Stimulated activated memory B cell treated with anti-CD40 and anti-IgM and Interleukin-4, amounts not matched to agents 10 μg/mL and 1 μg/mL and 100 μg/mL, for 72 hours (primary cell): ENCODE measurements at regions not wholly inside any gene's neighbourhood (a gene's known extent, or its start where the extent isn't known, plus 50 kb on each side); places are given as distances from the start of the nearest gene placed in this dataset.

Experiments
- ATAC-seq: fragments of 150-1000 bp; cut with Tn5 transposase; 2 replicates; pipeline ENCODE4 v1.10.0; 2021
- H3K27ac Mint-ChIP-seq: one replicate; pipeline ENCODE4 v1.8.0; 2022; ENCODE audit warnings: mild to moderate bottlenecking, mixed read lengths
- H3K27me3 Mint-ChIP-seq: one replicate; pipeline ENCODE4 v1.8.0; 2022; ENCODE audit warnings: mixed read lengths
- H3K36me3 Mint-ChIP-seq: one replicate; pipeline ENCODE4 v1.8.0; 2022; ENCODE audit warnings: mixed read lengths
- H3K4me1 Mint-ChIP-seq: one replicate; pipeline ENCODE4 v1.8.0; 2022; ENCODE audit warnings: mixed read lengths
- H3K4me3 Mint-ChIP-seq: one replicate; pipeline ENCODE4 v1.8.0; 2022; ENCODE audit warnings: mild to moderate bottlenecking, moderate library complexity, mixed read lengths
- H3K9me3 Mint-ChIP-seq: one replicate; pipeline ENCODE4 v1.8.0; 2022; ENCODE audit warnings: mixed read lengths

DNA sequence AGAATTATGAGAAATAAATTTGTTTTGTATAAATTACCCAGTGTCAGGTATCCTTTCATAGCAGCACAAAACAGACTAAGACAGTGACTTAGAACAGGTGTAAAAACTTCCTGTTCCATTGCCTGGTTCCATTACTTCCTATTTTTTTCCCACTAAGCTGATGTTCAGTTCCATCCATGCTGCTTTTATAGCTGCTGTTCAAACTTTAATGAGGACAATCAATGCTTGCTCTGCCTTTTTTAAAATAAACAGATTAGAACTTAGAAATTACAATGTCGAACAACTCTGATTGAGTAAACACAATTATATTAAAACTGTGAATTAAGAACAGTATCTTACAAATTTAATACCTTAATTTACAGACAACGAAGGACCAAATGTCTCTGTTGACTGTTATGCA, 818.9 kb downstream of the OLFM4 start:
- no peaks in the 10 kb centered on the region for H3K36me3 Mint-ChIP-seq
- no peak overlapping the region for H3K4me3 Mint-ChIP-seq
- no peaks in the 10 kb centered on the region for H3K4me1 Mint-ChIP-seq
- H3K27ac Mint-ChIP-seq = no peak overlapping the region
- no peak for ATAC-seq
- H3K9me3 Mint-ChIP-seq = peaks cover 5% of the 10 kb centered on the region
- no peaks in the 10 kb centered on the region for H3K27me3 Mint-ChIP-seq

DNA sequence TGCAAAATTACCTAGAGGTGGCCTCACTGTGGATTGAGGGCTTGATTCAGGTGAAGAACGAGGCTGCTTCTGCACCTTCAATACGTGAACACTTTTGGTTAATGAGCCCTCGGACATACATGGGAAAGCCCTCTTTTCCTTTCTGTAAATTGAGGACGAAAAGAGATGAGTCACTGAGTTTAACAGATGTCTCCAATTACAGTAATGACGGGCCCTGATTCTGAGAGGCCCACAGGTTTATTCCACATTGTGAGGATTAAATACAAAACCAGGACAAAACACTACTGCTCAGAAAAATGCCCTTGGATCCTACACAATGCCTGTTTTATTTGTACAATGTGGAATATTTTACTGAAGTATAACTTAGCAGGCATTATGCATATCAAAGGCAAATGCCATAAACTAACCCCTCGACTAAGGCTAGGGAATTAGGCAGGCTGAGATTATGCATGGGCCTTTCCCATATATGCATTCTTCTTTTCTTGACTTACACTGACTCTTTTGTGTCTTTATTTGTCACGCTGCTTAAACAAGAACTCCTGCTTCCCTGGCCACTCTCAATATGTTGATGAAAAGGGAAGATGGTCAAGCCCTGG, 819.9 kb downstream of the OLFM4 start:
- peaks cover 3% of the 10 kb centered on the region for H3K9me3 Mint-ChIP-seq
- no peaks in the 10 kb centered on the region for H3K4me1 Mint-ChIP-seq
- no peaks in the 10 kb centered on the region for H3K36me3 Mint-ChIP-seq
- no peak overlapping the region for H3K27ac Mint-ChIP-seq
- H3K4me3 Mint-ChIP-seq = no peak overlapping the region
- ATAC-seq = no peak
- H3K27me3 Mint-ChIP-seq = no peaks in the 10 kb centered on the region

DNA sequence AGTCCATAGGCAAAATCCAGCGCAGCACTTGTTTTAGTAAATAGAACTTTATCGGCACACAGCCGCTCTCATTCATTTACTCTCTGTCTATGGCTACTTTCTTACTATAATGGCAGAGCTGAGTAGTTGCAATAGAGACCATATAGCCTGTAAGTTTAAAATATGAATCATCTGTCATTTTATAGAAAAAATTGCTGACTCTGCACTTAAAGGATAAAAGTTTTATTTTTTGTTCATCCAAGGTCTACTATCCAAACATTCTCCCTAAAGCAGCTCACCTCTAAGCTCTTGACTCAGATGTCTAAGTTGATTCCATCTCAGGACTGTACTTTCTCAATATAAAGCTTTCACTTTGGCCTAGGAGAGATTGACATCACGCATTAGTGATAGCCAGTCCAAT, 825.7 kb downstream of the OLFM4 start:
- Mint-ChIP-seq H3K27ac (no peak overlapping the region), H3K4me3 (no peak overlapping the region)
- ATAC-seq = no peak

DNA sequence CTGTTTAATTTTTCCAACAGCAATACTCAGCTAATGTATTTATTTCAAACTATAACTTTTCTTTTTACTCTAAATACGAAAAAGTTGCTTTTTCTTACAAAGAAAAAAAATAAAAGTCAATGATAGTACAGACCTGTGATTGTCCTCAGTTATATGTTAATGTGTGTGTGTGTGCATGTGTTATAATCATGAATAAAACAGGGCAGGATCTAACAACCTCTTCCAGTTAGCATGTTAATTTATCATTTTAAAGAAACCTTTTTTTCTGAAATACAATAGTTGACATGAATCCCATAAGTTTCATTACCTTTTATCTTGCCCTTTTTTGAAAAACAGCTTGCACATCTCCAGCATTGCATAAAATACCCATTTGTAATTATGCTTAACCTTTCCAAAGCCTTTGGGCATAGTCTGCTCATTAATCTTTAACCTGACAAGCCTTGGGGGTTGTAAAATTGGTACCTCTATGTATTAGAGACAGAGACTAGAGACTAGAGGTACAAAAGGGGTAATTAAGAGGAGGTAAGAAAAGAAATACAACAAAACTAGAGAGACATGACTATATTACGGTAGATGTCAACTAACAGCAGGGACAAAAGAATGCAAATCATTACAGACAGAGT, 828.1 kb downstream of the OLFM4 start:
- no peaks in the 10 kb centered on the region for H3K36me3 Mint-ChIP-seq
- H3K4me1 Mint-ChIP-seq = no peaks in the 10 kb centered on the region
- H3K4me3 Mint-ChIP-seq = no peak overlapping the region
- H3K27me3 Mint-ChIP-seq = no peaks in the 10 kb centered on the region
- H3K27ac Mint-ChIP-seq = no peak overlapping the region
- no peak for ATAC-seq
- H3K9me3 Mint-ChIP-seq = no peaks in the 10 kb centered on the region

More for the DNA sequence above, 825.7 kb downstream of the OLFM4 start:
- Mint-ChIP-seq H3K27me3 (no peaks in the 10 kb centered on the region), H3K36me3 (no peaks in the 10 kb centered on the region), H3K9me3 (peaks cover 3% of the 10 kb centered on the region), H3K4me1 (no peaks in the 10 kb centered on the region)

DNA sequence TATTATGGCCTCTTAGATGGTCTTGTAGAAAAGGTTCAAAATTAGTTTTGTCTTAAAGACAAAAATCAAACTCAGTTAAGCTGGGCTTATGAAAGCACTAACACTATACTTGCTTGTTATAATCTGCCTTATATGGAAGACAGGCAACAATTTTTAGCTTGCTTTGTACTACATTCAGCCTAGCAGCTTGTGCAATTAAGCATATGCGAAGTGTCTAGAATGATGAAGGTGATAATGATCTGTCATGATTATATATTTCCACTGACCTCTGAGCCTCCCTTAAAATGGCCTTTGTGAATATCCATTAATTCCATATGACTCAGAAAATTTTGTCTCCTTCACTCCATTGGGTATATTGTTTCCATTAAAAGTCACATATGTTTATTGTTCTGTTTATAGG, 834.9 kb downstream of the OLFM4 start:
- H3K36me3 Mint-ChIP-seq = no peaks in the 10 kb centered on the region
- no peak for ATAC-seq
- H3K27ac Mint-ChIP-seq = no peak overlapping the region
- no peaks in the 10 kb centered on the region for H3K27me3 Mint-ChIP-seq
- peaks cover 2% of the 10 kb centered on the region for H3K9me3 Mint-ChIP-seq
- H3K4me1 Mint-ChIP-seq = no peaks in the 10 kb centered on the region
- no peak overlapping the region for H3K4me3 Mint-ChIP-seq

DNA sequence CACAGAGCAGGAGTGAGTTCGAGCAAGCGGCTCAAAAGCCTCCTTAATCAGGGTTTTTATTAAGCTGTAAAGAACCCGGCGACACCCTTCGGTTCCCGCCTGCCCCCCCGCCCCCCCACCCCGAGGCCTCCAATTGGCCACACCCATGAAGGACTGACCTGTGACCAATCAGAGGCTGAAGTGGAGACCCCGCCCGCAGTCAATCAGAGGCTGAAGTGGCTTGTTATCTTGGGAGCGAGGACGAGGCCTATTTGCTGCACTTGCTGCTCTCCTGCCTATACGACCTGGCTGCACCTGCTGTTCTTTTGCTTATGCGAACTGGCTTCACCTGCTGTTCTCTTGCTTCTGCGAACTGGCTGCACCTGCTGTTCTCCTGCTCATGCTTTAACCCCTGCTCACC, 844.9 kb downstream of the OLFM4 start:
- H3K27ac Mint-ChIP-seq = no peak overlapping the region
- no peak overlapping the region for H3K4me3 Mint-ChIP-seq
- no peak for ATAC-seq
- H3K4me1 Mint-ChIP-seq = no peaks in the 10 kb centered on the region
- H3K9me3 Mint-ChIP-seq = no peaks in the 10 kb centered on the region
- H3K27me3 Mint-ChIP-seq = no peaks in the 10 kb centered on the region
- H3K36me3 Mint-ChIP-seq = no peaks in the 10 kb centered on the region

DNA sequence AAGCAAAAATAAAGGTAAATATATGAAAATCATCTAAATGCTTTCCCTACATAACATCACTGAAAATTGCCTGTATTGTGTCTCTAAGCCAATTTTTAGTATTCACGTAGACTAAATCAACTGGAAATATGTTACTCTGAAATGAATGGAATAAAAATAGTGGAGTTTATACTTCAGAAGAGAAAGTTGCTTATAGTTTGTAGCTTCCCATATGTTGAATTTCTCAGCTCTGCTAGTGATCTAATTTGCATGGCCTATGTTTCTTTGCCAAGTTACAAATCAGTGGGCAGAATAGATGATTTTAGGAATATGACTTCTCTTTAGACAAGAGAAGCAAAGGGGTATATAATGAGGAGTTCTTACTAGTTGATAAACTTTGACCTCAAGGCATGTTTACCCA, 850.2 kb downstream of the OLFM4 start:
- Mint-ChIP-seq H3K27me3 (no peaks in the 10 kb centered on the region), H3K4me1 (no peaks in the 10 kb centered on the region), H3K36me3 (no peaks in the 10 kb centered on the region), H3K27ac (no peak overlapping the region), H3K4me3 (no peak overlapping the region), H3K9me3 (peaks cover 3% of the 10 kb centered on the region)
- no peak for ATAC-seq

DNA sequence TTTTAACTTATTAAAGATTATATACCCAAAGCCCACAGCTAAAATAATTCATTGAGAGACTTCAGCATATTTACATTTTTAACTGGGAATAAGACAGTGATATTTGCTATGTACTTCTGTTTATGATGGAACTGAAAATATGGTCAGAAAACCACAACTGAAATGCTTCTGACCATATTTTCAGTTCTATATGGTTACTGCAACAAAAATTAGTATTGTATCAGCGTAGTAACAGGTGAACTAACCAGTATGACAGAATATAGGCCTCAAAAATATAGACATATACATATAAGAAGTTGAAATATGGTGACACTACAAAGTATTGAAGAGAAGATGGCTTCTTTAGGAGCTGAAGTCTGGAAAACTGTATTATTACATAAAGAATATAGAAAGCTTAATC, 857.4 kb downstream of the OLFM4 start:
- H3K9me3 Mint-ChIP-seq = peaks cover 3% of the 10 kb centered on the region
- no peaks in the 10 kb centered on the region for H3K36me3 Mint-ChIP-seq
- H3K4me1 Mint-ChIP-seq = no peaks in the 10 kb centered on the region
- no peak overlapping the region for H3K4me3 Mint-ChIP-seq
- H3K27me3 Mint-ChIP-seq = no peaks in the 10 kb centered on the region
- ATAC-seq = no peak
- H3K27ac Mint-ChIP-seq = no peak overlapping the region

DNA sequence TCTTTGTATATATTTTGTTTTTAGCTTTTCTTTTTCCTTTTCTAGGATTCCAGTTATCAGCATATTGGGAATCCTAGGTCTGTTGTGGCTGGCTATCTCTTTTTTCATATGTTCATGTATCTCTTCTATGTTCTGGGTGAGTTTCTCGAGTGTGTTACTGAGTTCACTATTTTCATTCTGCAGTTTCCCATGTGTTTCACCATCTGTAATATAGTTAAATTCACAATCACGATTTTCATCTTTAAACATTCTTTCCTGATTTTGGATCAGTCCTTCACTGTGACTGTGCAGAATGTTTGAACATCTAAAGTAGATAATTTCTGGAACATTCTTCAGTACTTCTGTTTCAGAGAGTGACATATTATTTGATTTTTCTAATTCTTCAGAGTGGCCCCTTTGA, 862.1 kb downstream of the OLFM4 start:
- Mint-ChIP-seq H3K4me3 (no peak overlapping the region), H3K36me3 (no peaks in the 10 kb centered on the region), H3K27me3 (no peaks in the 10 kb centered on the region), H3K4me1 (no peaks in the 10 kb centered on the region), H3K27ac (no peak overlapping the region), H3K9me3 (peaks cover 3% of the 10 kb centered on the region)
- no peak for ATAC-seq

DNA sequence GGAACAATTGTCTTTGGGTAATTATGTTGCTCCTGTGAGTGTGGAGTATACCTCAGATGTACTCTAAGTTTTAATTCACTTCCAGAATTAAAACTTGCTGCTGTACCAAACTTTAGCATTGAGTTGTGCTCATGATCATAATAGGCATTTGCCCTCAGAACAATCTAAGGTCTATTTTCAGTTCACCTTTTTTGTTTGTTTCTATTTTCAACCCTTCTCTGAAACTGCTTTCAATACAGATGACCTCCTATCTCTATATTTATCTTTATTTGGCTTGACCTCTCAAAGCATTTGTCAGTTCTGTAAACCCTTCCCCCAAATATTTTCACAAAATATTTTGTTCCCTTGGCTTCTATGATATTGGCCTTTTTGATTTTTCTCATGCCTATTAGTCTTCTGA, 873.0 kb downstream of the OLFM4 start:
- Mint-ChIP-seq H3K9me3 (peaks cover 9% of the 10 kb centered on the region), H3K4me1 (no peaks in the 10 kb centered on the region), H3K27me3 (no peaks in the 10 kb centered on the region), H3K36me3 (no peaks in the 10 kb centered on the region), H3K4me3 (no peak overlapping the region), H3K27ac (no peak overlapping the region)
- ATAC-seq = no peak

DNA sequence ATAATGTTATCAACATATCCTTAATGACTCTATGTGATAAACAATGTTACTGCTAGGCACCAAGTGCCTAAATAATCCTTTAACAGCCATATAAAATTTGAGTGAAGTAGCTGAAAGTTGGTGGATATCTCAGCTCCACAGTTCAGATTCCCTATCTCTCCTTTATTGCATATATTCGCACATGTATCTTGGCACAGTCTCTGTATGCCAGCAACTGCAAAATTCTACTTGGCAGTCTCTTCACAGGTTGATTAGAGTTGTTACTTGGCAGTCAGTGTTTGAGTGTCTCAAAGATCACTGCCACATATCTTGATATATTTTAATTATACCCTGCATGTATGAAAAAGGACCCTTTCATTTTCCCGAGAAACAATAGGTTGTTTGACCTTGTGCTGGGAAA, 879.3 kb downstream of the OLFM4 start:
- no peaks in the 10 kb centered on the region for H3K4me1 Mint-ChIP-seq
- no peaks in the 10 kb centered on the region for H3K36me3 Mint-ChIP-seq
- H3K4me3 Mint-ChIP-seq = no peak overlapping the region
- H3K27me3 Mint-ChIP-seq = no peaks in the 10 kb centered on the region
- no peak for ATAC-seq
- no peak overlapping the region for H3K27ac Mint-ChIP-seq
- H3K9me3 Mint-ChIP-seq = peaks cover 7% of the 10 kb centered on the region

DNA sequence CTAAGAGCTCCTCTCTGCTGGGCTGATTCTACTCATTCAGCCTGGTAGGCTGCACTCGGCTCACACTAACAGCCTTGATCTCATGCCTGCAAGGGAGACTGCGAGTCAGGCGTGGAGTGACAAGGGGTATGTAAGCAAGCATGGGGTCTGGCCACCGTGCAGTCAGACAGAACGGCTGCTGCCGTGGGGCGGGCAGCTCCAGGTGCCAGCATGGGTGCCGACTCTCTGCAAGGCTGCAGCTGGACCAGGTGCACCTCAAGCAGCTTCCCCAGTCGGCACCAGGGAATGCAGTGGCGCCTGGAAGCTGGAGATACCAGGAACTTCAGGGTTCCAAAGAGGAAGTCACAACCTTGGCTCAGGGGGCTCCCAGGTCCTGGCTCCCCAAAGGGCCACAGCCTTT, 892.3 kb downstream of the OLFM4 start:
- no peaks in the 10 kb centered on the region for H3K36me3 Mint-ChIP-seq
- H3K27me3 Mint-ChIP-seq = no peaks in the 10 kb centered on the region
- H3K27ac Mint-ChIP-seq = no peak overlapping the region
- peaks cover 7% of the 10 kb centered on the region for H3K9me3 Mint-ChIP-seq
- ATAC-seq = no peak
- H3K4me1 Mint-ChIP-seq = no peaks in the 10 kb centered on the region
- no peak overlapping the region for H3K4me3 Mint-ChIP-seq

DNA sequence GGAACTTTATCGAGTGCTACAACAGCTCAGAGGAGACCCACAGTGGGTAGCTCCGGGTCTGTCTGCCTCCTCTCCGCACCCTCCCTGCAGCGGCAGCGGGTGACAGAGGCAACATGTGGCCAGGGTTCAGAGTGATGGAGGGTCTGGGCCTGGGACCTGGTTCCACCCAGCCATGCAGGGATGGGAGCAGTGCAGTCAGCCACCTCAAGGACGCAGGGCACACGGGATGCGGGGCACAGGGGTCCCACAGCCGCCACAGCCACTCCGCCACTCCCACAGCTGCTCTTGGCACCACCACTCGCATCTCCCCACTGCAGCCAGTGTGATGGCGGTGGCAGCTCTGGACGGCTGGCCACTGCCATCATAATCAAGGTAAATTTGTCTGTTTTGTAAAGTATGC, 892.9 kb downstream of the OLFM4 start:
- Mint-ChIP-seq H3K27ac (no peak overlapping the region), H3K4me1 (no peaks in the 10 kb centered on the region), H3K27me3 (no peaks in the 10 kb centered on the region), H3K9me3 (peaks cover 7% of the 10 kb centered on the region), H3K4me3 (no peak overlapping the region), H3K36me3 (no peaks in the 10 kb centered on the region)
- ATAC-seq = no peak

DNA sequence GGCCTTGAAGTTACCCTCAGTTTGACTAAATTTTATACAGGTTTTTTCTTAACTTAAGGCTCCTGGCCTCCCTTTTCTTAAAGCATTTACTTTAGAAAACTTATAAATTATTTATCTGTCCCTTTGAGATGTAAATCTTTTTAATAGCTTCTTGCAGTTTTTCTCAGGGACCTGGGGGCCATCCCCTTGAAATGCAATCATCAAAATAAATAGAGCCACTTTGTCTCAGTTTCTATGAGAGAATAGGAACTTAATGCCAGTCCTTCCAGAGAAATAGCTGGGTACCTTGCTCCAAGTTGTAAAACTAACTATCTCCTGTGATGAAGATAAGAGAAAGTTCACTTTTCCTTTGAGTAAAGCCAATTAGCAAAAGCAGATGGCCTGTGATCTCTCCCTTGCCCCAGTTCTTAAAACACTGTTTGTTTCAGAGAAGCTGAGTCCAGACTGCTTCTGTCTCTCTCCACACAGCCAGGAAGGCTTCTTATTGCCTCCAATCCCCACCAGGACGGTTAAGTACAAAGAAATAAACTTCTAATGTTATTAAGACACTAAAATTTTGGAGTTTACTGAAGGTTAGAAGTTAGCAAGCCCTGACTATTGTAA, 913.1 kb downstream of the OLFM4 start:
- no peak overlapping the region for H3K4me3 Mint-ChIP-seq
- H3K27me3 Mint-ChIP-seq = no peaks in the 10 kb centered on the region
- no peaks in the 10 kb centered on the region for H3K4me1 Mint-ChIP-seq
- no peaks in the 10 kb centered on the region for H3K9me3 Mint-ChIP-seq
- H3K36me3 Mint-ChIP-seq = no peaks in the 10 kb centered on the region
- H3K27ac Mint-ChIP-seq = no peak overlapping the region
- no peak for ATAC-seq

DNA sequence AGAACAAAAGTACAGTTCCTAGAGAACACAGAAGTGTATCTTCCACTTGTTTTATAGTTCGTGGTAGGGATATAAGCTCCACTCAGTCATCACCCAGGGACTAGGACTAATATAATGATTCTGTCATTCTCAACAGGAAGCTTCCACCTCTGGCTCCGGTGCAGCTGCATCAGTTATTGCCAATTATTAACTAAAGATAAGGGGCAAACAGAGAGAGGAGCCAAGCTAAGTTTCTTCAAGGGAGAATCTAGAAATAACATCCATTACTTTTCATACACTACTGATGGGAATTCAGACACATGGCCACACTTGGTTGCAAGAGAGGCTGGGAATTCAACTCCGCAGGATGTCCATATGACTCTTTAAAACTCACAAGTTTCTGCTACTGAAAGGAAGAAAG, 917.9 kb downstream of the OLFM4 start:
- Mint-ChIP-seq H3K4me1 (no peaks in the 10 kb centered on the region), H3K4me3 (no peak overlapping the region), H3K27ac (no peak overlapping the region), H3K9me3 (no peaks in the 10 kb centered on the region), H3K27me3 (no peaks in the 10 kb centered on the region), H3K36me3 (no peaks in the 10 kb centered on the region)
- ATAC-seq = no peak

DNA sequence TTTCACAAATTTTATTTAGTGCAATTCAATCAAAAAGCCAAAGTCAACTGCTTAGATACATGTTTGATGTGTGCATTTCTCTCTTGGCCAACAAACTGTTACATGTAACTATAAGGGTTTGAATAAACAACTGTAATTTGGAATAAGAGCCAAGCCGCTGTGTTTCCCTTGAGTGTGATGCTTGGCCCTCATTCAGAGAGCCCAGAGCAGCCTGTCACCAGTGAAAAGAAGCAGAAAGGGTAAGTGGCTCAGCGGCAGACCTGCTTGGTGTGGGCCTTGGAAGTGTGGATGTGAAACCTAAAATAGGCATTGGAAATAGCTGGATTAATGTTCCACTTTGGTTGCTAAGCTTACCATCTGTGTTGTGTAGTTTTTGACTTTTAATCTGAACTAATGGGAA, 924.6 kb downstream of the OLFM4 start:
- H3K27ac Mint-ChIP-seq = no peak overlapping the region
- no peak for ATAC-seq

More for the DNA sequence above, 924.6 kb downstream of the OLFM4 start:
- Mint-ChIP-seq H3K4me3 (no peak overlapping the region), H3K4me1 (no peaks in the 10 kb centered on the region), H3K9me3 (peaks cover 3% of the 10 kb centered on the region), H3K27me3 (no peaks in the 10 kb centered on the region), H3K36me3 (no peaks in the 10 kb centered on the region)
